ENCODE measurements at regions not wholly inside any gene's neighbourhood (a gene's known extent, or its start where the extent isn't known, plus 50 kb on each side); places are given as distances from the start of the nearest gene placed in this dataset.

GRCh38 chr15:93278006-93278405 lies 189.0 kb upstream of the RGMA start:
- TF ChIP-seq ELF4 (CRISPR knock-in tag; IDR thresholded peaks at IDR 0.05) (no peak), MXI1 (IDR thresholded peaks at IDR 0.05; ENCODE audit: low read depth, low read length) (no peak)

Data from K562 (cell line).